AG10803 (cell line): ENCODE measurements at regions not wholly inside any gene's neighbourhood (a gene's known extent, or its start where the extent isn't known, plus 50 kb on each side); places are given as distances from the start of the nearest gene placed in this dataset.
"Not testable (repeated sequence)": the region's sequence is repeated elsewhere in the genome, so short reads cannot be mapped to it uniquely, and the experiment has no call there.

Experiments used
- DNase-seq: peaks from one replicate; pipeline ENCODE4 v3.0.0; 2010; ENCODE audit warnings: low read depth
- H3K4me3 ChIP-seq: 2 replicates; pipeline ENCODE4 v1.5.1; 2011; ENCODE audit warnings: mild to moderate bottlenecking, low read length, control low read depth
- TF ChIP-seq, protein P1 (sequence below): conservative IDR thresholded peaks from 2 replicates; pipeline ENCODE4 v1.5.1; 2011; ENCODE audit warnings: mild to moderate bottlenecking, low read length, control low read depth, inconsistent platforms

DNA sequence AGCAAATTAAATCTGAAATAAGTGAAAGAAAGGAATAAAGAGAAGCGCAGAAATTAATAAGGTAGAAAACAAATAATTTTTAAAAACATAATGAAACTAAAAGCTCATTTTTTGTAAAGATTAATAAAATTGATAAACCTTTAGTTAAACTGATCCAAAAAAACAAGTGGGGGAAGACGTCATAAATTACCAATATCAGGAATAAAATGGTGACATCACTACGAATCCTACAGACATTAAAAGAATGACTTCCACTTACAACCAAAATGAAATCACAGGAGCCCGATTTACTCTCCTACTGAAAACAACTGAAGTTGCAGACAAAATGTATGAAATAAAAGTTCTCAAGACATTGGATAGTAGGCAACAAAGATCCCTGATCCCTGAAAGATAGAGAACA, 68.1 kb upstream of the IFFO2 start:
- TF ChIP-seq, protein P1, sequence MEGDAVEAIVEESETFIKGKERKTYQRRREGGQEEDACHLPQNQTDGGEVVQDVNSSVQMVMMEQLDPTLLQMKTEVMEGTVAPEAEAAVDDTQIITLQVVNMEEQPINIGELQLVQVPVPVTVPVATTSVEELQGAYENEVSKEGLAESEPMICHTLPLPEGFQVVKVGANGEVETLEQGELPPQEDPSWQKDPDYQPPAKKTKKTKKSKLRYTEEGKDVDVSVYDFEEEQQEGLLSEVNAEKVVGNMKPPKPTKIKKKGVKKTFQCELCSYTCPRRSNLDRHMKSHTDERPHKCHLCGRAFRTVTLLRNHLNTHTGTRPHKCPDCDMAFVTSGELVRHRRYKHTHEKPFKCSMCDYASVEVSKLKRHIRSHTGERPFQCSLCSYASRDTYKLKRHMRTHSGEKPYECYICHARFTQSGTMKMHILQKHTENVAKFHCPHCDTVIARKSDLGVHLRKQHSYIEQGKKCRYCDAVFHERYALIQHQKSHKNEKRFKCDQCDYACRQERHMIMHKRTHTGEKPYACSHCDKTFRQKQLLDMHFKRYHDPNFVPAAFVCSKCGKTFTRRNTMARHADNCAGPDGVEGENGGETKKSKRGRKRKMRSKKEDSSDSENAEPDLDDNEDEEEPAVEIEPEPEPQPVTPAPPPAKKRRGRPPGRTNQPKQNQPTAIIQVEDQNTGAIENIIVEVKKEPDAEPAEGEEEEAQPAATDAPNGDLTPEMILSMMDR: no peak
- no peak for DNase-seq

DNA sequence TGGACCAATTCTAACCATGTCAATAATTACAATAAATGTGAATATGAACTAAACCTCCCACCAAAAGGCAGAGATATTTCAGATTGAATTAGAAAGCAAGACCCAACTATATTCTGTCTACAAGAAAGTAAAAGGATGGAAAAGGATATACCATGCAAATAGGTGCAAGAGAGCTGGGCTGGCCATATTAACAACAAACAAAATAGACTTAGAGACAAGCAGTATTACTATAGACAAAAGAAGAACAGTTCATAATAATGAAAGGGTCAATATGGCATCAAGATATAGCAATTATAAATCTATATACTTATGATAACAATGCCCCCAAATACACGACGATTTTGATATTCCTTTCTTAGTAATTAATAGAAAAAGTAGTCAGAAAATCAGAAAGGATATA, 67.3 kb upstream of the IFFO2 start:
- TF ChIP-seq, protein P1: no peak
- no peak overlapping the region for H3K4me3 ChIP-seq
- DNase-seq: no peak

More for the DNA sequence above, 68.1 kb upstream of the IFFO2 start:
- no peak overlapping the region for H3K4me3 ChIP-seq

DNA sequence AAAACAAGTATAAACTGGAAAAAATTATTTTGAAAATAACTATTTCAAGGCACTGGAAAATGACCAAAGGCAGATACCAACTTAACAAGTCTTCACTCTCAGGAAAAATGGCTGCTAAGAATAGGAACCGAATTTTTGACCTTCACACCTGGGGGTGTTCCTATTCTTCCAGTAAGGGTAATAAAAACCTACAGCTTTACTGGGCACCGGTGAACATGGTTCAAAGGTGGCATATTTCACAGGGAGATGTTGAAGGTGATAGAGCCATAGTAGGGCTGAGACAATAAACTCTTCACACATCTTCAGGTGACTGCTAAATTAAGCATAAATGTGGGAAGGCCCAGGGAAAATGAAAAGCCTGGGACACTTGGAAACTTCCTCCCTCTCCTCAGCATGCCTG, 65.4 kb upstream of the IFFO2 start:
- H3K4me3 ChIP-seq: no peak overlapping the region
- no peak for DNase-seq
- TF ChIP-seq, protein P1: no peak

DNA sequence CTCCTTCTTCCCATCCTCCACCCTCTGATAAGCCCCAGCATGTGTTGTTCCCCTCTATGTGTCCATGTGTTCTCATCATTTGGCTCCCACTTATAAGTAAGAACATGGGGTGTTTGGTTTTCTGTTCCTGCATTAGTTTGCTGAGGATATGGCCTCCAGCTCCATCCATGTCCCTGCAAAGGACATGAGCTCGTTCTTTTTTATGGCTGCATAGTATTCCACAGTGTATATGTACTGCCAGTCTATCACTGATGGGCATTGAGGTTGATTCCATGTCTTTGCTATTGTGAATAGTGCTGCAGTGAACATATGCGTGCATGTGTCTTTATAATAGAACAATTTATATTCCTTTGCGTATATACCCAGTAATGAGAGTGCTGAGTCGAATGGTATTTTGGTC, 62.8 kb upstream of the IFFO2 start:
- DNase-seq, H3K4me3 ChIP-seq: not testable (repeated sequence)

DNA sequence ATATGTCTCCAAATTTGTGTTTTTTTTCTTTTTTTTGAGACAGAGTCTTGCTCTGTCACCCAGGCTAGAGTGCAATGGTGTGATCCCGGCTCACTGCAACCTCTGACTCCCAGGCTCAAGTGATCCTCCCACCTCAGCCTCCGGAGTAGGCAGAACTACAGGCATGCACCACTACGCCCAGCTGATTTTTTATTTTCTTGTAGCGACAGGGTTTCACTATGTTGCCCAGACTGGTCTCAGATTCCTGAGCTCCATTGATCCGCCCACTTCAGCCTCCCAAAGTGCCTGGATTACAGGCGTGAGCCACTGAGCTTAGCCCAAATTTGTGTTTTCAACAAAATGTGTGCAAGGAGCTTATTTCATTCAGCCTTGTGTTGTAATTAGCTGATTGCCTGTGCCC, 59.0 kb upstream of the IFFO2 start:
- H3K4me3 ChIP-seq: no peak overlapping the region
- DNase-seq: no peak
- TF ChIP-seq, protein P1: no peak

DNA sequence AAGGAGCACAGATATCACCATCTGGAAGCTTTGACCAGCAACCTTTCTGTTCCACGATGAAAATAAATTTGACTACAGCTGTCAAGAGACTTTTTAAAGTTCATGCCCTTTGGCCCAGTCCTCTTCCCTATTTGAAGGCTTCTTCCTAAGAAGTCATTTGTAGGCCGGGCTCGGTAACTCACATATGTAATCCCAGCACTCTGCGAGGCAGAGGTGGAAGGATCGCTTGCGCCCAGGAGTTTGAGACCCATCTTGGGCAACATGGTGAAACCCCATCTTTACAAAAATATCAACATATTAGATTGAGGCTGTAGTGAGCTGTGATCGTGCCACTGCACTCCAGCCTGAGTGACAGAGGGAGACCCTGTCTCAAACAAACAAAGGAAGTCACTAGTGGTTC, 58.3 kb upstream of the IFFO2 start:
- TF ChIP-seq, protein P1: no peak
- H3K4me3 ChIP-seq: no peak overlapping the region
- no peak for DNase-seq

DNA sequence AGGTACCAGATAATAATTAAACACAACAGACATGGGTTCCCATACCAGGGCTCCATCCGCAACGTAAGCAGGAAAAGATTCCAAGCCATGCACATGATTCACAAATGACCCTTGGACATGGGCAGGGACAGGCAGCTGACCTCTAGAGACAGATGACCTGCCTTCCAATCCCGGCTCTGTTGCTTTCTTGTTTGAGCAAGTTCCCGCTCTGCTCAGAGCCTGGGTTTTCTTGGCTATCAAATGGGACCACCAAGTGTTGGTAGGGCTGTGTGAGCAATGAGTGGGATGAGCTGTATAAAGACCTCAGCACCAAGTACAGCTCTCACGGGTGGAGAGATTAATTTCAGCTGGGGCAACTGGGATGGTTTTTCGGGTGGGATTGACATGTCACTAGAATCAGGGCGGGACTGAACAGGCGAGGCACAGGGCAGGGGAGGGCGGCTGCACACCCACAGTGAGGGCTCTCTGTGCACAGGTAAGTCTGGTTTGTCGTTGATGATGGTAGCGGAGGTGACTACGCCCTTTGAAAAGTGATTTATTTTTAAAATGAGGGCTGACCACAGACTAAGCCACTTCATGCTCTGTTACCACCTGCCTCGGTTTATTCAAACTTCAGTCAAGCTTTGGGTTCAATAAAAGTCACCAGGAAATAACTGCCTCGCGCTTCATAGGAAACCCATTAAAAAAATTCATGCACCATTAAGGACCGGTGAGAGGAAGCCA, 57.5 kb upstream of the IFFO2 start:
- no peak overlapping the region for H3K4me3 ChIP-seq
- TF ChIP-seq, protein P1: no peak
- DNase-seq: no peak
